AG04449 (cell line): ENCODE measurements at regions not wholly inside any gene's neighbourhood (a gene's known extent, or its start where the extent isn't known, plus 50 kb on each side); places are given as distances from the start of the nearest gene placed in this dataset.

Experiments
- CTCF ChIA-PET: fragments of 350-600 bp; formaldehyde crosslinking; extraction: SDS; loops from one replicate; lab custom pipeline; 2021; ENCODE audit warnings: antibody characterized with exemption; lab: Yijun Ruan, JAX
- POLR2A ChIA-PET: fragments of 400-600, 350-600 bp; formaldehyde crosslinking; extraction: SDS; loops from one replicate; lab custom pipeline; 2020; ENCODE audit warnings: antibody characterized with exemption, inconsistent platforms; lab: Yijun Ruan, JAX
- DNase-seq: peaks from one replicate; pipeline ENCODE4 v3.0.0-alpha.2; 2010; ENCODE audit warnings: low read depth, low spot score
- H3K4me3 ChIP-seq: 2 replicates; pipeline ENCODE4 v1.5.1; 2011; ENCODE audit warnings: low read depth, mild to moderate bottlenecking, control low read depth, low read length
- CTCF ChIP-seq: IDR thresholded peaks from one replicate; pipeline ENCODE4 v1.5.1; 2011; ENCODE audit warnings: mild to moderate bottlenecking, moderate library complexity, low read length, control low read depth, inconsistent platforms; ENCODE audit not compliant: insufficient read depth; ENCODE audit errors: missing control alignments

- no peak overlapping the region for H3K4me3 ChIP-seq
- CTCF ChIA-PET, result no interaction called here
- TF ChIP-seq CTCF, result no peak
- POLR2A ChIA-PET, result no interaction called here
- DNase-seq, result no peak
Measured at GRCh38 chrX:22376369-22376768, 103.7 kb downstream of the CBLL2 start.

GRCh38 chrX:22378296-22378695, 105.6 kb downstream of the CBLL2 start:
- no peak for DNase-seq
- ChIA-PET CTCF (no interaction called here), POLR2A (no interaction called here)
- no peak for TF ChIP-seq CTCF
- no peak overlapping the region for H3K4me3 ChIP-seq

DNA sequence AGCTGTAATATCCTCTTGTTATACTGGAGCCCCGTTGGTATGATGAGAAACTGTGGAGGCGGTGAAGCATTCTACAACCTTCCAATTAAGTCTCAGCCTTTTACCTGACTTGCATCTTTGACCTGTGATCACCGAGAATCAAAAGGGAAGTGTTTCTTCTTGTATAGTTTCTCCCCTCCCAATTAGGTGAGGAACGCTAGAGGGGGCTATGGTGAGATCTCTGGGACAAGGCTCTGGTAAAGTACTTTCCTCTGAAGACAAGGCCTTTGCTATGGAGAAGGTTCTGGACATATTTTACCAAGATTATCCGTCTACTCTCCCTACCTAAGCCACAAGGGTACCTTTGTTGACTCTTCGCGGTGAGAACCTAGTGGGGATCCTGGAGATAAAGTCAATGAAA, 111.3 kb downstream of the CBLL2 start:
- no peak for DNase-seq
- ChIA-PET POLR2A (no interaction called here), CTCF (no interaction called here)
- H3K4me3 ChIP-seq, result no peak overlapping the region
- TF ChIP-seq CTCF, result no peak

- no peak for TF ChIP-seq CTCF
- peak; percentile 50 for DNase-seq
- H3K4me3 ChIP-seq, result no peak overlapping the region
- POLR2A ChIA-PET, result no interaction called here
- CTCF ChIA-PET, result interaction anchor here (1.2 kb wide), 1 partner anchor 253 kb away, joined by 3 read pairs; no protein-coding TSS in a partner anchor
Measured at GRCh38 chrX:22389556-22390179, 117.0 kb downstream of the CBLL2 start.

- no peak for DNase-seq
- H3K4me3 ChIP-seq, result no peak overlapping the region
- POLR2A ChIA-PET, result no interaction called here
- CTCF ChIA-PET, result no interaction called here
- TF ChIP-seq CTCF, result no peak
Measured at GRCh38 chrX:22392133-22392948, 119.6 kb downstream of the CBLL2 start.

DNA sequence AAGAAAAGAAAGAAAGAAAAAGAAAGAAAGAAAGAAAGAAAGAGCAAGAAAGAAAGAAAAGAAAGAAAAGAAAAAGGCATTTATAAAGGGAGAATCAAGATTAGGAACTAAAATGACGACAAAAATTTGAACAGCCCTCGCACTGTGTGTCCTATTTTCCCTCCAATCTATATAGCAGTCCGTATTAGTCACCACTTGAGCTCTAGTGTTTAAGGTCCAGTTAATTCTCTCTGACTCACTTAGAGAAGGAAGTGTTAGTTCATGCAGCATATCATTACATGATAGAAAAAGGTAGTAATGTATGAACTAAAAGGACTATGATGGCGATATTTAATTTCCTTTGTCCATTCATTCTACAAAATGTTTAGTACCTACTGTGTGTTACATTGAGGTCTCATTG, 122.7 kb downstream of the CBLL2 start:
- no peak for TF ChIP-seq CTCF
- ChIA-PET POLR2A (no interaction called here), CTCF (no interaction called here)
- no peak overlapping the region for H3K4me3 ChIP-seq
- no peak for DNase-seq
